ENCODE measurements at regions not wholly inside any gene's neighbourhood (a gene's known extent, or its start where the extent isn't known, plus 50 kb on each side); places are given as distances from the start of the nearest gene placed in this dataset.

- TF ChIP-seq CTCF (IDR thresholded peaks at IDR 0.05) (no peak), POLR2AphosphoS5 (IDR thresholded peaks at IDR 0.05) (no peak), POLR2A (IDR thresholded peaks at IDR 0.05) (no peak), EP300 (IDR thresholded peaks at IDR 0.05; ENCODE audit: low read depth) (no peak)
Observed at GRCh38 chr13:86681223-86681622, 882.0 kb upstream of the SLITRK6 start.

Measured in transverse colon (tissue), 4 donors.